Heart right ventricle (tissue), 16 donors: ENCODE measurements at regions not wholly inside any gene's neighbourhood (a gene's known extent, or its start where the extent isn't known, plus 50 kb on each side); places are given as distances from the start of the nearest gene placed in this dataset.

ENCODE experiments used
- ATAC-seq, 8 donors: fragments of 200-7000 bp; cut with Tn5 transposase; one replicate each; pipeline ENCODE4 v1.9.1; 2020; ENCODE audit warnings: mild to moderate bottlenecking in 8 of 8, moderate library complexity in 8 of 8, moderate number of reproducible peaks in 1 of 8
- DNase-seq, 2 donors: peaks; one replicate each; pipeline ENCODE4 v3.0.0-alpha.2; 2020
- H3K27ac ChIP-seq, 10 donors: fragments of 200-600 bp; sonication (generic) in 2 of 10; one replicate each; pipeline versions ENCODE4 v1.5.0 to v1.8.0; 2020 to 2022; ENCODE audit warnings: mild to moderate bottlenecking in 3 of 10
- H3K27me3 ChIP-seq, 7 donors: fragments of 200-600 bp; one replicate each; pipeline ENCODE4 v1.8.0; 2021 to 2022; ENCODE audit warnings: mild to moderate bottlenecking in 2 of 7
- H3K36me3 ChIP-seq, 9 donors: fragments of 200-600 bp; sonication (generic) in 1 of 9; one replicate each; pipeline versions ENCODE4 v1.5.0 to v1.8.0; 2020 to 2022; ENCODE audit warnings: mild to moderate bottlenecking in 2 of 9
- H3K4me1 ChIP-seq, 9 donors: fragments of 200-600 bp; sonication (generic) in 1 of 9; one replicate each; pipeline versions ENCODE4 v1.5.0 to v1.8.0; 2020 to 2022; ENCODE audit warnings: mild to moderate bottlenecking in 4 of 9
- H3K4me3 ChIP-seq, 10 donors: fragments of 200-600 bp; sonication (generic) in 2 of 10; one replicate each; pipeline versions ENCODE4 v1.5.0 to v1.8.0; 2020 to 2022; ENCODE audit warnings: mild to moderate bottlenecking in 7 of 10, moderate library complexity in 2 of 10
- H3K9me3 ChIP-seq, 11 donors: fragments of 200-600 bp in 10 of 11; sonication (generic) in 2 of 11; one replicate each; pipeline versions ENCODE4 v1.5.0 to v1.8.0; 2013 to 2022; ENCODE audit warnings: mild to moderate bottlenecking in 2 of 11, control low read depth in 1 of 11, moderate library complexity in 1 of 11
- CTCF ChIP-seq, 9 donors: fragments of 200-600 bp; sonication (generic) in 2 of 9; IDR thresholded peaks; one replicate each; pipeline versions ENCODE4 v1.5.0 to v1.8.0; 2021 to 2022; ENCODE audit warnings: antibody characterized with exemption in 9 of 9, mild to moderate bottlenecking in 5 of 9, moderate library complexity in 1 of 9
- WGBS, 2 donors: extraction: QIAGEN DNeasy Blood & Tissue Kit; methylation state at CpG; one replicate each; pipeline ENCODE4 v1.1.7; 2013; ENCODE audit warnings: inconsistent platforms in 1 of 2; 5-methylcytosine and 5-hydroxymethylcytosine counted together
- intact Hi-C, 10 donors: fragments of 100-400 bp; cut with DNase I; formaldehyde crosslinking; loops; one replicate each; pipeline versions ENCODE4 v1.11.1 to v1.14.2; 2022
- donor health status: Arrhythmogenic right ventricular cardiomyopathy.
- donor health status: ischemic (EF 13 %, LVEDD 7.1; RV severe dilation, severe dysfunction).
- donor health status: healthy with polysubstance abuse.
- donor health status: DM: no; HTN: yes; CAD: no.
- donor health status: DM: no; HTN: no; CAD: no.
- donor health status: ischemic (EF 25% LVEDD 6.9; RV normal size, moderate dysfunction).
- donor health status: ischemic (EF 25% LVEDD 5.7; RV mildly dilated, moderate dysfunction).
- donor health status: healthy.
- donor health status: DM: yes; HTN: yes; CAD: no.
- donor health status: Ischemic cardiomyopathy.
- donor health status: ischemic (EF 35%, LVEDD 5.7; RV mildly dilated, moderate dysfunction).
- donor health status: nonischemic (EF 11% LVEDD 7.7; RV severe dilation, severe dysfunction).
- donor health status: DM: yes; HTN: yes; CAD: no.
- donor health status: PGD.
- donor health status: ischemic (EF 29% LVEDD 5.4; RV normal size, mild dysfunction).
- donor health status: nonischemic (EF 23%, LVEDD 6.1; RV moderate dilation, normal function).

- H3K36me3 ChIP-seq, result no peaks in the 10 kb centered on the region
- 13 to 23% methylated on average over 2 of the region's 2 CpGs for WGBS, 2 donors
- no peak for ATAC-seq
These were observed 103.5 kb upstream of the AJAP1 start for GRCh38 chr1:4550941-4551340.

GRCh38 chr1:4551706-4552105, 102.7 kb upstream of the AJAP1 start:
- intact Hi-C loops, result no loop called here
- no peak for DNase-seq
- WGBS, 2 donors, result 57 to 65% methylated on average over 6 of the region's 6 CpGs

More at GRCh38 chr1:4550941-4551340, 103.5 kb upstream of the AJAP1 start:
- Histone ChIP-seq H3K27me3 (peaks cover 0 to 15% (median 4%) of the 10 kb centered on the region in 7 donors), H3K27ac (no peak overlapping the region), H3K9me3 (no peaks in the 10 kb centered on the region), H3K4me1 (no peaks in the 10 kb centered on the region), H3K4me3 (no peak overlapping the region)
- intact Hi-C loops, result no loop called here
- DNase-seq, result no peak
- no peak for TF ChIP-seq CTCF (IDR thresholded peaks at IDR 0.05)

GRCh38 chr1:4553761-4554160, 100.6 kb upstream of the AJAP1 start:
- WGBS, 2 donors, result 51 to 57% methylated on average over 4 of the region's 4 CpGs
- H3K4me3 ChIP-seq, result no peak overlapping the region
- peaks cover 0 to 15% (median 4%) of the 10 kb centered on the region in 7 donors for H3K27me3 ChIP-seq
- no peak overlapping the region for H3K27ac ChIP-seq
- H3K36me3 ChIP-seq, result no peaks in the 10 kb centered on the region
- H3K9me3 ChIP-seq, result no peaks in the 10 kb centered on the region
- no peak for TF ChIP-seq CTCF (IDR thresholded peaks at IDR 0.05)
- DNase-seq, result no peak
- intact Hi-C loops, result no loop called here
- ATAC-seq, result no peak
- H3K4me1 ChIP-seq, result no peaks in the 10 kb centered on the region

More at GRCh38 chr1:4551706-4552105, 102.7 kb upstream of the AJAP1 start:
- Histone ChIP-seq H3K27ac (no peak overlapping the region), H3K4me1 (no peaks in the 10 kb centered on the region), H3K36me3 (no peaks in the 10 kb centered on the region), H3K27me3 (peaks cover 0 to 15% (median 4%) of the 10 kb centered on the region in 7 donors), H3K4me3 (no peak overlapping the region), H3K9me3 (no peaks in the 10 kb centered on the region)
- no peak for ATAC-seq
- no peak for TF ChIP-seq CTCF (IDR thresholded peaks at IDR 0.05)

- Histone ChIP-seq H3K36me3 (no peaks in the 10 kb centered on the region), H3K4me3 (no peak overlapping the region), H3K27ac (no peak overlapping the region), H3K27me3 (peaks cover 0 to 15% (median 4%) of the 10 kb centered on the region in 7 donors), H3K9me3 (no peaks in the 10 kb centered on the region), H3K4me1 (no peaks in the 10 kb centered on the region)
- TF ChIP-seq CTCF (IDR thresholded peaks at IDR 0.05), result no peak
- intact Hi-C loops, result no loop called here
- ATAC-seq, result no peak
- WGBS, 2 donors, result 70 to 74% methylated on average over 12 of the region's 12 CpGs
- no peak for DNase-seq
These were observed 100.0 kb upstream of the AJAP1 start for GRCh38 chr1:4554271-4554865.
